MM.1S (cell line): ENCODE measurements at regions not wholly inside any gene's neighbourhood (a gene's known extent, or its start where the extent isn't known, plus 50 kb on each side); places are given as distances from the start of the nearest gene placed in this dataset.

ENCODE experiments used
- DNase-seq: peaks from one replicate; pipeline ENCODE4 v3.0.0-alpha.2; 2015
- H2AFZ ChIP-seq: fragments of 300-600 bp; sonication (generic); 2 replicates; pipeline ENCODE4 v1.6.0; 2016; ENCODE audit warnings: antibody characterized with exemption, low read length
- H3F3A ChIP-seq: fragments of 300-600 bp; sonication (generic); 2 replicates; pipeline ENCODE4 v1.6.1; 2016; ENCODE audit warnings: mild to moderate bottlenecking, antibody characterized with exemption, low read length, moderate library complexity, mixed read lengths; ENCODE audit not compliant: insufficient read depth
- H3K27ac ChIP-seq: fragments of 300-600 bp; sonication (generic); 2 replicates; pipeline ENCODE4 v1.5.1; 2016; ENCODE audit warnings: mild to moderate bottlenecking, low read length
- H3K27me3 ChIP-seq: fragments of 300-600 bp; sonication (generic); replicated peaks from 2 replicates; pipeline ENCODE4 v1.6.0; 2016; ENCODE audit warnings: low read length; ENCODE audit not compliant: insufficient read depth
- H3K36me3 ChIP-seq: fragments of 300-600 bp; sonication (generic); replicated peaks from 2 replicates; pipeline ENCODE4 v1.6.1; 2016; ENCODE audit warnings: mild to moderate bottlenecking, low read length, mixed read lengths; ENCODE audit not compliant: insufficient read depth
- H3K4me1 ChIP-seq: fragments of 300-600 bp; sonication (generic); 2 replicates; pipeline ENCODE4 v1.6.1; 2016; ENCODE audit warnings: low read length, mixed read lengths
- H3K4me2 ChIP-seq: fragments of 300-600 bp; sonication (generic); 2 replicates; pipeline ENCODE4 v1.6.0; 2016; ENCODE audit warnings: low read depth, low read length
- H3K4me3 ChIP-seq: fragments of 300-600 bp; sonication (generic); 2 replicates; pipeline ENCODE4 v1.5.1; 2016; ENCODE audit warnings: low read length, mixed read lengths
- H3K79me2 ChIP-seq: fragments of 300-600 bp; sonication (generic); 2 replicates; pipeline ENCODE4 v1.6.1; 2016; ENCODE audit warnings: mixed run types, low read length, mixed read lengths
- H3K9ac ChIP-seq: fragments of 300-600 bp; sonication (generic); 2 replicates; pipeline ENCODE4 v1.6.1; 2016; ENCODE audit warnings: low read length, mixed read lengths
- H3K9me2 ChIP-seq: fragments of 300-600 bp; sonication (generic); replicated peaks from 2 replicates; pipeline ENCODE4 v1.6.1; 2016; ENCODE audit warnings: mild to moderate bottlenecking, low read length, mixed read lengths; ENCODE audit not compliant: insufficient read depth
- H3K9me3 ChIP-seq: fragments of 300-600 bp; sonication (generic); replicated peaks from 2 replicates; pipeline ENCODE4 v1.6.1; 2016; ENCODE audit warnings: mild to moderate bottlenecking, low read length, mixed read lengths; ENCODE audit not compliant: insufficient read depth
- H4K20me1 ChIP-seq: fragments of 300-600 bp; sonication (generic); 2 replicates; pipeline ENCODE4 v1.6.1; 2016; ENCODE audit warnings: mild to moderate bottlenecking, low read length, moderate library complexity, mixed read lengths; ENCODE audit not compliant: insufficient read depth
- EZH2 ChIP-seq: fragments of 300-600 bp; sonication (generic); optimal IDR thresholded peaks from 2 replicates; pipeline ENCODE3; 2017; ENCODE audit warnings: low read depth, mild to moderate bottlenecking, antibody characterized with exemption, low read length, mixed read lengths
- EZH2phosphoT487 ChIP-seq: fragments of 300-600 bp; sonication (generic); IDR thresholded peaks from 2 replicates; pipeline ENCODE4 v1.6.1; 2018; ENCODE audit warnings: antibody characterized with exemption, low read length
- TF ChIP-seq, protein P1 (sequence below): fragments of 300-600 bp; sonication (generic); IDR thresholded peaks from 2 replicates; pipeline ENCODE4 v1.5.1; 2016; ENCODE audit warnings: antibody characterized with exemption, low read length, mixed read lengths

DNA sequence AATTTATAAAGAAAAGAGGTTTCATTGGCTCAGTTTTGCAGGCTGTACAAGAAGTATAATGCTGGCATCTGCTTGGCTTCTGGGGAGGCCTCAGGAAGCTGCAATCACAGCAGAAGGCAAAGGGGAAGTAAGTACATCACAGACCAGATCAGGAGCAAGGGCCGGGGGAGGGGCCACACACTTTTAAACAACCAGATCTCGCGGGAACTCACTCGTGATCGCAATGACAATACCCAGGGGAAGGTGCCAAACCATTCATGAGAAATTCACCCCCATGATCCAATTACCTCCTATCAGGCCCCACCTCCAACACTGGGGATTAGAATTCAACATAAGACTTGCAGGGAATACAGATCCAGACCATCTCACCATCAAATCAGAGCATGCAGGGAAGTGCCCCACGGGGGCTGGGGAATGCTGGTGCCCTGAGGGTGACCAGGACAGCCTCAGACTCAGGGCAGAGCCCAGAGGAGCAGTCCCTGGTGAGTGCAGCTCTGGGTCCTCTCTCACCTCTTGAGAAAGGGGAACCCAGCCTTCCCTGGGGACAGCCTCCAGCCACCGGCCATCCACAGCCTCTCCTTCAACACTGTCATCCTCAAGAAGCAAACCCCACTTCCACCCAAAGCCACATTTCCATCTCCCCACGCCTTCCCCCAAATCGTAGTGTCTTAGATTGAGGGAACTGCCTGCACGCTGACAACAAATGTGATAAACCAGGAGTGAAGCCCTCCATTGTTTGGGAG is 80.7 kb downstream of the ANKRD60 start:
- no peak overlapping the region for H3K4me2 ChIP-seq
- H3K36me3 ChIP-seq: no peaks in the 10 kb centered on the region
- H3F3A ChIP-seq: no peaks in the 10 kb centered on the region
- no peak overlapping the region for H3K27ac ChIP-seq
- H3K27me3 ChIP-seq: peaks cover 97% of the 10 kb centered on the region
- TF ChIP-seq EZH2phosphoT487 (no peak), EZH2 (no peak)
- TF ChIP-seq, protein P1, sequence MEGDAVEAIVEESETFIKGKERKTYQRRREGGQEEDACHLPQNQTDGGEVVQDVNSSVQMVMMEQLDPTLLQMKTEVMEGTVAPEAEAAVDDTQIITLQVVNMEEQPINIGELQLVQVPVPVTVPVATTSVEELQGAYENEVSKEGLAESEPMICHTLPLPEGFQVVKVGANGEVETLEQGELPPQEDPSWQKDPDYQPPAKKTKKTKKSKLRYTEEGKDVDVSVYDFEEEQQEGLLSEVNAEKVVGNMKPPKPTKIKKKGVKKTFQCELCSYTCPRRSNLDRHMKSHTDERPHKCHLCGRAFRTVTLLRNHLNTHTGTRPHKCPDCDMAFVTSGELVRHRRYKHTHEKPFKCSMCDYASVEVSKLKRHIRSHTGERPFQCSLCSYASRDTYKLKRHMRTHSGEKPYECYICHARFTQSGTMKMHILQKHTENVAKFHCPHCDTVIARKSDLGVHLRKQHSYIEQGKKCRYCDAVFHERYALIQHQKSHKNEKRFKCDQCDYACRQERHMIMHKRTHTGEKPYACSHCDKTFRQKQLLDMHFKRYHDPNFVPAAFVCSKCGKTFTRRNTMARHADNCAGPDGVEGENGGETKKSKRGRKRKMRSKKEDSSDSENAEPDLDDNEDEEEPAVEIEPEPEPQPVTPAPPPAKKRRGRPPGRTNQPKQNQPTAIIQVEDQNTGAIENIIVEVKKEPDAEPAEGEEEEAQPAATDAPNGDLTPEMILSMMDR: no peak
- H2AFZ ChIP-seq: no peak overlapping the region
- H3K9me2 ChIP-seq: no peaks in the 10 kb centered on the region
- no peak overlapping the region for H3K4me3 ChIP-seq
- no peaks in the 10 kb centered on the region for H3K79me2 ChIP-seq
- no peak for DNase-seq
- no peaks in the 10 kb centered on the region for H4K20me1 ChIP-seq
- H3K9ac ChIP-seq: no peak overlapping the region
- no peaks in the 10 kb centered on the region for H3K4me1 ChIP-seq
- H3K9me3 ChIP-seq: no peaks in the 10 kb centered on the region

- no peaks in the 10 kb centered on the region for H3K9me2 ChIP-seq
- no peaks in the 10 kb centered on the region for H4K20me1 ChIP-seq
- H3K36me3 ChIP-seq: no peaks in the 10 kb centered on the region
- no peak overlapping the region for H2AFZ ChIP-seq
- peaks cover 97% of the 10 kb centered on the region for H3K27me3 ChIP-seq
- H3F3A ChIP-seq: no peaks in the 10 kb centered on the region
- no peak overlapping the region for H3K27ac ChIP-seq
- H3K79me2 ChIP-seq: no peaks in the 10 kb centered on the region
- H3K4me3 ChIP-seq: no peak overlapping the region
- H3K4me2 ChIP-seq: no peak overlapping the region
- TF ChIP-seq EZH2 (no peak), EZH2phosphoT487 (no peak)
- TF ChIP-seq, protein P1: no peak
- DNase-seq: no peak
- no peak overlapping the region for H3K9ac ChIP-seq
- H3K9me3 ChIP-seq: no peaks in the 10 kb centered on the region
- H3K4me1 ChIP-seq: no peaks in the 10 kb centered on the region
These were observed 81.7 kb downstream of the ANKRD60 start for GRCh38 chr20:58146746-58147140.

DNA sequence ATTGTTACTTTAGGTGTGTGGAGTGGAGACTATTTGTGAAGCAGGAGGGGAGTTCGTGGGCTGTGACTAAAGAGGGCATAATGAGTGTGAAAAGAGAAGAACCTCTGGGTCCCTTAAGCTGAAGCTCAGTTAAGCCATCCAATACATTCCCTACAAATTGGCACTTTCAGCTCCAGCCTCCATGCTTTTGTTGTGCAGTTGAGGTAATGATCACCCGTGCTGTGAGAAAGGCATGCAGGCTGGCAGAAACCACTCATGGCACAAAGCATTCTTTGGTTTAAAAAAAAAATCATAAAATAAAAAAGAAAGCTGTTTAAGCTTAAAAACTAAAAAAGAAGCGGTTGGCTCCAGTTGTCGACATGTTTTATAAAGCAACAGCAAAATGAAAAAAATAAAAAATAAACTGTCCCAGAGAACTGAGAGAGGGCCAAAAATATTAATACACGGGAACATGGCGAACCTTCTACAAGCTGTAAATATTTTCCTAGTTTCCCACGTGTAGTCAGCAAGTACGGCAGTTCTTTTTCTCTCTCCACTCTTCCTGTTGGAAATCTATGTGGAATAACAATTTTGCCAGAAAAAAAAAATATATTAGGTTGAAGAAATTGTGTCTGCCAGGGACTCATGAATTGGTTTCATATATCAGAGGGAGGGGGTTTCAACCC is 82.2 kb downstream of the ANKRD60 start:
- H3K27me3 ChIP-seq: peaks cover 97% of the 10 kb centered on the region
- no peak overlapping the region for H3K27ac ChIP-seq
- no peaks in the 10 kb centered on the region for H3K9me2 ChIP-seq
- no peaks in the 10 kb centered on the region for H3K36me3 ChIP-seq
- H2AFZ ChIP-seq: no peak overlapping the region
- no peak for DNase-seq
- no peak overlapping the region for H3K9ac ChIP-seq
- TF ChIP-seq EZH2: no peak
- TF ChIP-seq EZH2phosphoT487: no peak
- TF ChIP-seq, protein P1: no peak
- no peaks in the 10 kb centered on the region for H3K4me1 ChIP-seq
- H3K9me3 ChIP-seq: no peaks in the 10 kb centered on the region
- no peaks in the 10 kb centered on the region for H3K79me2 ChIP-seq
- no peak overlapping the region for H3K4me2 ChIP-seq
- H3F3A ChIP-seq: no peaks in the 10 kb centered on the region
- H4K20me1 ChIP-seq: no peaks in the 10 kb centered on the region
- H3K4me3 ChIP-seq: no peak overlapping the region
